K562 (cell line): ENCODE measurements at regions not wholly inside any gene's neighbourhood (a gene's known extent, or its start where the extent isn't known, plus 50 kb on each side); places are given as distances from the start of the nearest gene placed in this dataset.

Experiments
- CHCHD3 ChIP-seq: fragments of 250-450 bp; sonication (Bioruptor Pico); IDR thresholded peaks from 2 replicates; pipeline ENCODE4 v2.1.2; 2022; ENCODE audit warnings: mild to moderate bottlenecking
- COPS2 ChIP-seq: fragments of 450-650 bp; conservative IDR thresholded peaks from 2 replicates; pipeline ENCODE4 v1.6.1; 2016; ENCODE audit warnings: mild to moderate bottlenecking, moderate library complexity
- LARP7 ChIP-seq: fragments of 450-650 bp; IDR thresholded peaks from 2 replicates; pipeline ENCODE4 v1.6.1; 2016
- MTA2 ChIP-seq: fragments of 450-650 bp; IDR thresholded peaks from 2 replicates; pipeline ENCODE4 v1.6.1; 2016; ENCODE audit warnings: low read depth
- MYC ChIP-seq, 2 experiments: fragments of 250-450 bp in 1 of 2; sonication (Bioruptor Pico) in 1 of 2; IDR thresholded peaks; 2 replicates each; pipeline versions ENCODE4 v1.5.1 to v1.6.1; 2012 to 2021; ENCODE audit warnings: low read depth in 2 of 2, borderline replicate concordance in 1 of 2, improper control_type of control experiment in 1 of 2, low read length in 1 of 2, mild to moderate bottlenecking in 1 of 2, moderate library complexity in 1 of 2
- TF ChIP-seq, protein P1 (sequence below), 2 experiments: fragments of 450-650 bp in 1 of 2; sonication (generic) in 1 of 2; formaldehyde crosslinking in 1 of 2; IDR thresholded peaks; 2 replicates each; pipeline versions ENCODE4 v1.7.1 to v1.9.0; 2016 to 2022; ENCODE audit warnings: inconsistent platforms in 1 of 2, mild to moderate bottlenecking in 1 of 2, missing genetic modification reagents in 1 of 2

DNA sequence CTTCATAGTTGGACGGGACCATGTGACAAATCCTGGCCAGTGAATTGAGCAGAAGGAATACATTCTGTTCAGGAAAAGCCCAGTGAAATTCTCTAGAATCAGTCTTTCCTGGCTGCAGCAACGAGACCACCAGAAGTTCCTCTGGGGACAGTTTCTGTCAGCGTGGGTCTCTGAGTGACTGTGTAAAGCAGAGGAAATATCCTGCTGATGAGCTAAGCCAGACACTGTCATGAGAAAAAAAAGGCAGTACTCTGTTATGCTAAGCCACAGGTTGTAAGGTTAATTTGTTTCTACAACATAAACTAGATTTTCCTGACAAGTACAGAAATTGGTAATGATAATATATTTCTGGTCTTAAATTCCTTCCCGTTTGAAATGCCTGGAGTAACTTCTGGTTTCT is 664.4 kb downstream of the LMO4 start (continued):
- TF ChIP-seq, protein P1, sequence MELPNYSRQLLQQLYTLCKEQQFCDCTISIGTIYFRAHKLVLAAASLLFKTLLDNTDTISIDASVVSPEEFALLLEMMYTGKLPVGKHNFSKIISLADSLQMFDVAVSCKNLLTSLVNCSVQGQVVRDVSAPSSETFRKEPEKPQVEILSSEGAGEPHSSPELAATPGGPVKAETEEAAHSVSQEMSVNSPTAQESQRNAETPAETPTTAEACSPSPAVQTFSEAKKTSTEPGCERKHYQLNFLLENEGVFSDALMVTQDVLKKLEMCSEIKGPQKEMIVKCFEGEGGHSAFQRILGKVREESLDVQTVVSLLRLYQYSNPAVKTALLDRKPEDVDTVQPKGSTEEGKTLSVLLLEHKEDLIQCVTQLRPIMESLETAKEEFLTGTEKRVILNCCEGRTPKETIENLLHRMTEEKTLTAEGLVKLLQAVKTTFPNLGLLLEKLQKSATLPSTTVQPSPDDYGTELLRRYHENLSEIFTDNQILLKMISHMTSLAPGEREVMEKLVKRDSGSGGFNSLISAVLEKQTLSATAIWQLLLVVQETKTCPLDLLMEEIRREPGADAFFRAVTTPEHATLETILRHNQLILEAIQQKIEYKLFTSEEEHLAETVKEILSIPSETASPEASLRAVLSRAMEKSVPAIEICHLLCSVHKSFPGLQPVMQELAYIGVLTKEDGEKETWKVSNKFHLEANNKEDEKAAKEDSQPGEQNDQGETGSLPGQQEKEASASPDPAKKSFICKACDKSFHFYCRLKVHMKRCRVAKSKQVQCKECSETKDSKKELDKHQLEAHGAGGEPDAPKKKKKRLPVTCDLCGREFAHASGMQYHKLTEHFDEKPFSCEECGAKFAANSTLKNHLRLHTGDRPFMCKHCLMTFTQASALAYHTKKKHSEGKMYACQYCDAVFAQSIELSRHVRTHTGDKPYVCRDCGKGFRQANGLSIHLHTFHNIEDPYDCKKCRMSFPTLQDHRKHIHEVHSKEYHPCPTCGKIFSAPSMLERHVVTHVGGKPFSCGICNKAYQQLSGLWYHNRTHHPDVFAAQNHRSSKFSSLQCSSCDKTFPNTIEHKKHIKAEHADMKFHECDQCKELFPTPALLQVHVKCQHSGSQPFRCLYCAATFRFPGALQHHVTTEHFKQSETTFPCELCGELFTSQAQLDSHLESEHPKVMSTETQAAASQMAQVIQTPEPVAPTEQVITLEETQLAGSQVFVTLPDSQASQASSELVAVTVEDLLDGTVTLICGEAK (IDR thresholded peaks at IDR 0.05): no peak
- TF ChIP-seq, protein P1 (CRISPR knock-in tag; IDR thresholded peaks at IDR 0.05): no peak
- TF ChIP-seq LARP7 (no peak), MTA2 (no peak), CHCHD3 (CRISPR knock-in tag) (no peak), MYC (IDR thresholded peaks at IDR 0.05; ENCODE audit: low read depth, low read length) (no peak), MYC (CRISPR knock-in tag; IDR thresholded peaks at IDR 0.05; ENCODE audit: borderline replicate concordance, low read depth) (no peak), COPS2 (no peak)
